GM12878 (cell line): ENCODE measurements at regions not wholly inside any gene's neighbourhood (a gene's known extent, or its start where the extent isn't known, plus 50 kb on each side); places are given as distances from the start of the nearest gene placed in this dataset.
A peak's percentile ranks its signal among the peaks of the same experiment; 100 is the strongest.

Experiments
- ATAC-seq: fragments of 200-7000 bp; cut with Tn5 transposase; 3 replicates; pipeline ENCODE4 v1.9.1; 2020; ENCODE audit warnings: mild to moderate bottlenecking, moderate library complexity
- BruUV-seq: library from RNA; stranded (reverse); fragments of 400-500 nt; replicated peaks from 2 replicates; lab custom pipeline; 2021; lab: Mats Ljungman, UMichigan
- CTCF ChIA-PET: fragments of 300-600 bp; sonication (Branson Sonifier 250); formaldehyde crosslinking; extraction: SDS; loops from one replicate; lab custom pipeline; 2021; ENCODE audit warnings: inconsistent platforms; lab: Yijun Ruan, JAX
- POLR2A ChIA-PET: fragments of 350-600 bp; formaldehyde crosslinking; extraction: SDS; loops from one replicate; lab custom pipeline; 2021; ENCODE audit warnings: inconsistent platforms; lab: Charles Lee
- RAD21 ChIA-PET: fragments of 300-600 bp; sonication (Branson Sonifier 250); formaldehyde crosslinking; loops from one replicate; lab custom pipeline; 2023; ENCODE audit warnings: antibody characterized with exemption; ENCODE audit not compliant: unreplicated experiment; lab: Charles Lee
- SMC1A ChIA-PET: fragments of 300-600 bp; sonication (Branson Sonifier 250); formaldehyde crosslinking; loops from one replicate; lab custom pipeline; 2023; ENCODE audit not compliant: unreplicated experiment, uncharacterized antibody; lab: Charles Lee
- DNase-seq: peaks from one replicate; pipeline ENCODE4 v3.0.0-alpha.2; 2011; ENCODE audit warnings: low read depth, low spot score
- FAIRE-seq: peaks from 3 replicates; lab custom pipeline; 2011; peaks lifted over from hg19 to GRCh38; lab: Jason Lieb, UNC
- H2AFZ ChIP-seq: 2 replicates; pipeline ENCODE4 v1.6.0; 2011; ENCODE audit warnings: low read depth, low read length, control low read depth; ENCODE audit not compliant: control insufficient read depth
- H3K27ac ChIP-seq: 2 replicates; pipeline ENCODE4 v1.5.1; 2011; ENCODE audit warnings: control low read depth; ENCODE audit not compliant: control insufficient read depth, insufficient read depth
- H3K27me3 ChIP-seq, 2 experiments: replicated peaks in 1 of 2; 2 replicates each; pipeline versions ENCODE4 v1.6.0 to v1.6.1; 2011; ENCODE audit warnings: low read length in 1 of 2; ENCODE audit not compliant: control insufficient read depth in 2 of 2, insufficient read depth in 2 of 2
- H3K36me3 ChIP-seq, 2 experiments: 2 replicates each; pipeline ENCODE4 v1.5.1; 2011; ENCODE audit warnings: low read length in 1 of 2; ENCODE audit not compliant: control insufficient read depth in 2 of 2, insufficient read depth in 2 of 2
- H3K4me1 ChIP-seq: 2 replicates; pipeline ENCODE4 v1.6.1; 2011; ENCODE audit warnings: mild to moderate bottlenecking, low read length, moderate library complexity, mixed read lengths; ENCODE audit not compliant: control insufficient read depth, insufficient read depth
- H3K4me2 ChIP-seq: 2 replicates; pipeline ENCODE4 v1.6.0; 2011; ENCODE audit warnings: control low read depth; ENCODE audit not compliant: control insufficient read depth, insufficient read depth
- H3K4me3 ChIP-seq: fragments of 200-600 bp; sonication (generic); 2 replicates; pipeline ENCODE4 v1.5.1; 2016
- H3K79me2 ChIP-seq: 2 replicates; pipeline ENCODE4 v1.6.0; 2011; ENCODE audit warnings: low read length; ENCODE audit not compliant: control insufficient read depth, insufficient read depth
- H3K9ac ChIP-seq: 2 replicates; pipeline ENCODE4 v1.8.0; 2011; ENCODE audit warnings: low read length, control low read depth, mixed read lengths; ENCODE audit not compliant: control insufficient read depth, insufficient read depth
- H3K9me3 ChIP-seq: replicated peaks from 3 replicates; pipeline ENCODE4 v1.5.1; 2011; ENCODE audit warnings: mild to moderate bottlenecking, low read length; ENCODE audit not compliant: control insufficient read depth, insufficient read depth
- H4K20me1 ChIP-seq: 2 replicates; pipeline ENCODE4 v1.6.0; 2011; ENCODE audit not compliant: control insufficient read depth, insufficient read depth
- ASH2L ChIP-seq: fragments of 300-600, 200-600 bp; sonication (generic); IDR thresholded peaks from 2 replicates; pipeline ENCODE4 v1.6.1; 2017; ENCODE audit warnings: low read depth, mild to moderate bottlenecking, borderline replicate concordance
- HCFC1 ChIP-seq: fragments of 150-350 bp; IDR thresholded peaks from 2 replicates; pipeline ENCODE4 v1.6.1; 2014; ENCODE audit warnings: low read length
- IKZF2 ChIP-seq, 2 experiments: fragments of 450-650 bp; IDR thresholded peaks; 2 replicates each; pipeline ENCODE4 v1.6.1; 2017; ENCODE audit warnings: mild to moderate bottlenecking in 2 of 2, moderate library complexity in 2 of 2
- NR2C1 ChIP-seq: fragments of 450-650 bp; IDR thresholded peaks from 2 replicates; pipeline ENCODE4 v1.6.1; 2017; ENCODE audit warnings: antibody characterized with exemption, mild to moderate bottlenecking, moderate library complexity
- SMC3 ChIP-seq: IDR thresholded peaks from 2 replicates; pipeline ENCODE4 v1.6.1; 2011; ENCODE audit warnings: low read length, improper control_type of control experiment, borderline replicate concordance
- SP1 ChIP-seq: IDR thresholded peaks from one replicate; pipeline ENCODE4 v1.6.1; 2011; ENCODE audit warnings: low read depth, low read length
- SREBF2 ChIP-seq: IDR thresholded peaks from 2 replicates; pipeline ENCODE4 v1.6.1; 2012; ENCODE audit warnings: mild to moderate bottlenecking, low read length
- YBX1 ChIP-seq: fragments of 450-650 bp; IDR thresholded peaks from 2 replicates; pipeline ENCODE4 v1.6.1; 2016; ENCODE audit warnings: antibody characterized with exemption
- ZNF622 ChIP-seq: fragments of 450-650 bp; IDR thresholded peaks from 2 replicates; pipeline ENCODE4 v1.6.1; 2017; ENCODE audit warnings: mild to moderate bottlenecking, inconsistent platforms
- WGBS: methylation state at CpG from one replicate; pipeline ENCODE4 v1.1.6; 2016; ENCODE audit warnings: low lambda C conversion rate; ENCODE audit not compliant: insufficient replicate concordance, insufficient coverage; ENCODE audit errors: missing lambda C conversion rate; 5-methylcytosine and 5-hydroxymethylcytosine counted together
- in situ Hi-C: fragments of 300-500 bp; cut with MboI; formaldehyde crosslinking; loops from 9 replicates; pipeline ENCODE4 v1.14.3; 2018; ENCODE audit warnings: mixed read lengths
- intact Hi-C: fragments of 100-400 bp; cut with micrococcal nuclease; formaldehyde crosslinking; loops from one replicate; pipeline ENCODE4 v1.14.2; 2022; ENCODE audit not compliant: unreplicated experiment
- TF ChIP-seq, protein P1 (sequence below): IDR thresholded peaks from 2 replicates; pipeline ENCODE4 v1.6.1; 2011; ENCODE audit warnings: borderline replicate concordance, low read depth, mild to moderate bottlenecking, moderate library complexity, mixed read lengths, low read length; ENCODE audit not compliant: insufficient read depth; ENCODE audit errors: extremely low read length
- TF ChIP-seq, protein P2 (sequence below): fragments of 450-650 bp; IDR thresholded peaks from 2 replicates; pipeline ENCODE4 v1.6.1; 2017; ENCODE audit warnings: antibody characterized with exemption, mild to moderate bottlenecking, moderate library complexity

DNA sequence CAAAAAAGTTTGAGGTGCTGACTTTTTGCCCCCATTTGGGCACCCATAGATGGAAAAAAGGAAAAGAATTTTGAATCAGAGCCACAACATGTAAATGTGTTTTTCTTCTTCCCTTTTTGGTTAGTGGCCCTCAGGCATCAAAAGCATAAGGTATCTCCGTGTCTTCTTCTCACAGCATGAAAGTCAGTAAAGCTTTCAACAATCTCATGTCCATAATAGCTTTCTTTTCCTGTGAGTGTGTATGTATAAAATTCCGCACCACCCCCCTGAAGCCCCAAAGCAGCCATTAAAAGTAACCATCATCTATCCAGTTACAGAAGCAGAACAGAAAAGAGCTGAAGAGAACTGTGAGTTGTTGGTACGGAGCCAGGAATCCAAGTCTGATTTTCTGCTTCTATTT lies 1539.7 kb upstream of the ACVR2A start (continued):
- TF ChIP-seq, protein P1, sequence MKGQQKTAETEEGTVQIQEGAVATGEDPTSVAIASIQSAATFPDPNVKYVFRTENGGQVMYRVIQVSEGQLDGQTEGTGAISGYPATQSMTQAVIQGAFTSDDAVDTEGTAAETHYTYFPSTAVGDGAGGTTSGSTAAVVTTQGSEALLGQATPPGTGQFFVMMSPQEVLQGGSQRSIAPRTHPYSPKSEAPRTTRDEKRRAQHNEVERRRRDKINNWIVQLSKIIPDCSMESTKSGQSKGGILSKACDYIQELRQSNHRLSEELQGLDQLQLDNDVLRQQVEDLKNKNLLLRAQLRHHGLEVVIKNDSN, result no peak
- TF ChIP-seq NR2C1, result no peak
- no peak for TF ChIP-seq ASH2L
- TF ChIP-seq SP1, result no peak
- TF ChIP-seq HCFC1, result no peak
- no peak for TF ChIP-seq SREBF2
- TF ChIP-seq, protein P2, sequence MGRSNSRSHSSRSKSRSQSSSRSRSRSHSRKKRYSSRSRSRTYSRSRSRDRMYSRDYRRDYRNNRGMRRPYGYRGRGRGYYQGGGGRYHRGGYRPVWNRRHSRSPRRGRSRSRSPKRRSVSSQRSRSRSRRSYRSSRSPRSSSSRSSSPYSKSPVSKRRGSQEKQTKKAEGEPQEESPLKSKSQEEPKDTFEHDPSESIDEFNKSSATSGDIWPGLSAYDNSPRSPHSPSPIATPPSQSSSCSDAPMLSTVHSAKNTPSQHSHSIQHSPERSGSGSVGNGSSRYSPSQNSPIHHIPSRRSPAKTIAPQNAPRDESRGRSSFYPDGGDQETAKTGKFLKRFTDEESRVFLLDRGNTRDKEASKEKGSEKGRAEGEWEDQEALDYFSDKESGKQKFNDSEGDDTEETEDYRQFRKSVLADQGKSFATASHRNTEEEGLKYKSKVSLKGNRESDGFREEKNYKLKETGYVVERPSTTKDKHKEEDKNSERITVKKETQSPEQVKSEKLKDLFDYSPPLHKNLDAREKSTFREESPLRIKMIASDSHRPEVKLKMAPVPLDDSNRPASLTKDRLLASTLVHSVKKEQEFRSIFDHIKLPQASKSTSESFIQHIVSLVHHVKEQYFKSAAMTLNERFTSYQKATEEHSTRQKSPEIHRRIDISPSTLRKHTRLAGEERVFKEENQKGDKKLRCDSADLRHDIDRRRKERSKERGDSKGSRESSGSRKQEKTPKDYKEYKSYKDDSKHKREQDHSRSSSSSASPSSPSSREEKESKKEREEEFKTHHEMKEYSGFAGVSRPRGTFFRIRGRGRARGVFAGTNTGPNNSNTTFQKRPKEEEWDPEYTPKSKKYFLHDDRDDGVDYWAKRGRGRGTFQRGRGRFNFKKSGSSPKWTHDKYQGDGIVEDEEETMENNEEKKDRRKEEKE, result no peak
- no peak for TF ChIP-seq SMC3
- TF ChIP-seq ZNF622, result no peak

DNA sequence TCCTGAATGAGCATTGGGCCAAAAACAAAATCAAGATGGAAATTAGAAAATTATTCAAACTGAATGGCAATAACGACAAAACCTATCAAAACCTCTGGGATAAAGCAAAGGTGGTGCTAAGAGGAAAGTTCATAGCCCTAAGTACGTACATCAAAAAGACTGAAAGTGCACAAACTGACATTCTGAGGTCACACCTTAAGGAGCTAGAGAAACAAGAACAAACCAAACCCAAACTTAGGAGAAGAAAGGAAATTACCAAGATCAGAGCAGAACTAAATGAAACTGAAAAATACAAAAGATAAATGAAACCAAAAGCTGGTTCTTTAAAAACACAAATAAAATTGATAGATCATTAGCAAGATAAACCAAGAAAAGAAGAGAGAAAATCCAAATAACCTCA lies 1543.5 kb upstream of the ACVR2A start:
- no peak for DNase-seq
- in situ Hi-C loops, result no loop called here
- RAD21 ChIA-PET, result no interaction called here
- POLR2A ChIA-PET, result no interaction called here
- TF ChIP-seq YBX1 (no peak), IKZF2 (IDR thresholded peaks at IDR 0.05) (peak in 1 of 2 experiments; percentile 24; a peak in 1 of 4 replicates)
- TF ChIP-seq, all 136 proteins: peak for 1
- Histone ChIP-seq H3K4me1 (no peaks in the 10 kb centered on the region), H3K27ac (no peak overlapping the region), H4K20me1 (no peaks in the 10 kb centered on the region), H3K4me2 (no peak overlapping the region), H3K4me3 (no peak overlapping the region), H3K9ac (no peak overlapping the region), H3K27me3 (no peaks in the 10 kb centered on the region), H2AFZ (no peak overlapping the region), H3K79me2 (no peaks in the 10 kb centered on the region), H3K36me3 (no peaks in the 10 kb centered on the region), H3K9me3 (no peaks in the 10 kb centered on the region)
- CTCF ChIA-PET, result interaction anchor here (0.9 kb wide), 1 partner anchor 530 kb away, joined by 3 read pairs; no protein-coding TSS in a partner anchor
- intact Hi-C loops, result no loop called here
- SMC1A ChIA-PET, result no interaction called here
- FAIRE-seq (no peak), ATAC-seq (no peak)
- no TSS peak for BruUV-seq
- WGBS, result 14% methylated on average over 2 of the region's 2 CpGs
